ENCODE measurements at regions not wholly inside any gene's neighbourhood (a gene's known extent, or its start where the extent isn't known, plus 50 kb on each side); places are given as distances from the start of the nearest gene placed in this dataset.

- TF ChIP-seq CTCF (conservative IDR thresholded peaks at IDR 0.05) = no peak
- no peak overlapping the region for H3K4me3 Mint-ChIP-seq
- peaks cover 22% of the 10 kb centered on the region for H3K27me3 Mint-ChIP-seq
- DNase-seq (ENCODE audit: extremely low spot score, unreplicated experiment) = no peak
- H3K36me3 Mint-ChIP-seq = no peaks in the 10 kb centered on the region
- no peak overlapping the region for H3K27ac Mint-ChIP-seq
- no peaks in the 10 kb centered on the region for H3K4me1 Mint-ChIP-seq (ENCODE audit: unreplicated experiment)
- H3K9me3 Mint-ChIP-seq = no peaks in the 10 kb centered on the region
These were observed 95.6 kb downstream of the SALL1 start for GRCh38 chr16:51055434-51055833.

- H3K4me3 Mint-ChIP-seq = no peak overlapping the region
- no peaks in the 10 kb centered on the region for H3K36me3 Mint-ChIP-seq
- TF ChIP-seq CTCF (conservative IDR thresholded peaks at IDR 0.05) = no peak
- no peak for DNase-seq (ENCODE audit: extremely low spot score, unreplicated experiment)
- H3K4me1 Mint-ChIP-seq (ENCODE audit: unreplicated experiment) = peaks cover 5% of the 10 kb centered on the region
- H3K27ac Mint-ChIP-seq = no peak overlapping the region
- H3K27me3 Mint-ChIP-seq = peaks cover 20% of the 10 kb centered on the region
- no peaks in the 10 kb centered on the region for H3K9me3 Mint-ChIP-seq
These were observed 97.3 kb downstream of the SALL1 start for GRCh38 chr16:51053775-51054174.

GRCh38 chr16:51051671-51052070 is 99.4 kb downstream of the SALL1 start:
- no peak for DNase-seq (ENCODE audit: extremely low spot score, unreplicated experiment)
- Mint-ChIP-seq H3K27me3 (peaks cover 13% of the 10 kb centered on the region), H3K27ac (no peak overlapping the region), H3K36me3 (no peaks in the 10 kb centered on the region), H3K4me1 (ENCODE audit: unreplicated experiment) (peaks cover 5% of the 10 kb centered on the region), H3K4me3 (no peak overlapping the region), H3K9me3 (no peaks in the 10 kb centered on the region)
- TF ChIP-seq CTCF (conservative IDR thresholded peaks at IDR 0.05) = no peak

GRCh38 chr16:51050377-51050706 is 100.7 kb downstream of the SALL1 start:
- Mint-ChIP-seq H3K27ac (no peak overlapping the region), H3K27me3 (peaks cover 6% of the 10 kb centered on the region), H3K36me3 (no peaks in the 10 kb centered on the region), H3K4me1 (ENCODE audit: unreplicated experiment) (peaks cover 5% of the 10 kb centered on the region), H3K4me3 (no peak overlapping the region), H3K9me3 (no peaks in the 10 kb centered on the region)
- DNase-seq (ENCODE audit: extremely low spot score, unreplicated experiment) = no peak
- TF ChIP-seq CTCF (conservative IDR thresholded peaks at IDR 0.05) = no peak

- Mint-ChIP-seq H3K27ac (no peak overlapping the region), H3K27me3 (peaks cover 3% of the 10 kb centered on the region), H3K4me3 (no peak overlapping the region), H3K36me3 (no peaks in the 10 kb centered on the region), H3K9me3 (no peaks in the 10 kb centered on the region), H3K4me1 (ENCODE audit: unreplicated experiment) (peaks cover 5% of the 10 kb centered on the region)
- TF ChIP-seq CTCF (conservative IDR thresholded peaks at IDR 0.05) = peak; percentile 25
- no peak for DNase-seq (ENCODE audit: extremely low spot score, unreplicated experiment)
These were observed 101.2 kb downstream of the SALL1 start for GRCh38 chr16:51049678-51050376.

GRCh38 chr16:51049276-51049675 is 101.8 kb downstream of the SALL1 start:
- Mint-ChIP-seq H3K9me3 (no peaks in the 10 kb centered on the region), H3K27ac (no peak overlapping the region), H3K27me3 (peaks cover 3% of the 10 kb centered on the region), H3K36me3 (no peaks in the 10 kb centered on the region), H3K4me3 (no peak overlapping the region), H3K4me1 (ENCODE audit: unreplicated experiment) (peaks cover 7% of the 10 kb centered on the region)
- no peak for TF ChIP-seq CTCF (conservative IDR thresholded peaks at IDR 0.05)
- DNase-seq (ENCODE audit: extremely low spot score, unreplicated experiment) = no peak

Measured in type B pancreatic cell (in vitro differentiated cells).